Panc1 (cell line): ENCODE measurements at regions not wholly inside any gene's neighbourhood (a gene's known extent, or its start where the extent isn't known, plus 50 kb on each side); places are given as distances from the start of the nearest gene placed in this dataset.

ENCODE experiments used
- POLR2AphosphoS5 ChIP-seq: IDR thresholded peaks from 2 replicates; pipeline ENCODE4 v1.6.1; 2012; ENCODE audit warnings: mild to moderate bottlenecking, low read depth, low read length, moderate library complexity
- SIN3A ChIP-seq: IDR thresholded peaks from 2 replicates; pipeline ENCODE4 v1.6.1; 2012; ENCODE audit warnings: low read depth, mild to moderate bottlenecking, low read length, moderate library complexity, borderline replicate concordance; ENCODE audit not compliant: insufficient read depth
- TF ChIP-seq, protein P1 (sequence below): fragments of 450-650 bp; IDR thresholded peaks from 2 replicates; pipeline ENCODE4 v1.5.1; 2017; ENCODE audit warnings: mild to moderate bottlenecking

DNA sequence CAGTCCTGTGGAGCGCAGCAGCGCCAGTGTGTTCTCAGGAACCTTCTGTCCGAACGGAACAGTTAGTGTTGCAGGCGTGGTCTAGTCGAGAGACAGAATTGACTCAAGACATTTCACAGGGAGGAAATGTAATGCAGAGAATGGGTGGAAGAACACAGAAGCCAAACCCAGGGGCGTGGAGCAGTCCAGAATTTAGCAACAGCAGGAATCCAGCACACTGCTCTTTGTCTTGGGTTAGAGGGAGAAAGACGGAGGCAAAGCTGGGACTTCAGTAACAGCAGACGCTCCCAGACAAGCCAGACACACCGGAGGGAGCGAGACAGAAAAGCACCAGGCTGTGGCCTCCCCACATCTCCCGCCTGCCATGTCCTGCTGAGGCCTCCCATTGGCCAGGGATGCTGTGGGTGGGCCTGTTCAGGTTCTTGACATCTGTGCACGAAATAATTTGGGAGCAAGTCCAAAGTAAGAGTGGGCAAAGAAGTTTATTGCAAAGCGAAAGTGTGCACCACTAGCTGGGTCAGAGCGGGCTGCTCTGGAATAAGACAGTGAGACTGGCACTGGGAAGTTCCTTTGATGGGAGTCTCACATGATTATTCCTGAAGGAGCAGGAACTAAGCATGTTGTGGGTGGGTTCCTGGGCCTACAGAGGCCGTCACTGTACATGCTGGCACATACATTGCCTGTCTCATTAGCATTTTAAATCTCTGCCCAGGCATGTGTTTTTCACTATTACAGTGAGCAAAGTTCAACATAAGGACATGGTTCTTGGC, 339.3 kb upstream of the SFSWAP start:
- TF ChIP-seq, protein P1, sequence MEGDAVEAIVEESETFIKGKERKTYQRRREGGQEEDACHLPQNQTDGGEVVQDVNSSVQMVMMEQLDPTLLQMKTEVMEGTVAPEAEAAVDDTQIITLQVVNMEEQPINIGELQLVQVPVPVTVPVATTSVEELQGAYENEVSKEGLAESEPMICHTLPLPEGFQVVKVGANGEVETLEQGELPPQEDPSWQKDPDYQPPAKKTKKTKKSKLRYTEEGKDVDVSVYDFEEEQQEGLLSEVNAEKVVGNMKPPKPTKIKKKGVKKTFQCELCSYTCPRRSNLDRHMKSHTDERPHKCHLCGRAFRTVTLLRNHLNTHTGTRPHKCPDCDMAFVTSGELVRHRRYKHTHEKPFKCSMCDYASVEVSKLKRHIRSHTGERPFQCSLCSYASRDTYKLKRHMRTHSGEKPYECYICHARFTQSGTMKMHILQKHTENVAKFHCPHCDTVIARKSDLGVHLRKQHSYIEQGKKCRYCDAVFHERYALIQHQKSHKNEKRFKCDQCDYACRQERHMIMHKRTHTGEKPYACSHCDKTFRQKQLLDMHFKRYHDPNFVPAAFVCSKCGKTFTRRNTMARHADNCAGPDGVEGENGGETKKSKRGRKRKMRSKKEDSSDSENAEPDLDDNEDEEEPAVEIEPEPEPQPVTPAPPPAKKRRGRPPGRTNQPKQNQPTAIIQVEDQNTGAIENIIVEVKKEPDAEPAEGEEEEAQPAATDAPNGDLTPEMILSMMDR, result no peak
- TF ChIP-seq POLR2AphosphoS5, result no peak
- no peak for TF ChIP-seq SIN3A
